Endothelial cell (in vitro differentiated cells): ENCODE measurements at regions not wholly inside any gene's neighbourhood (a gene's known extent, or its start where the extent isn't known, plus 50 kb on each side); places are given as distances from the start of the nearest gene placed in this dataset.

Experiments
- DNase-seq: peaks from one replicate; pipeline ENCODE4 v3.0.0; 2021; ENCODE audit warnings: low spot score
- H3K27ac Mint-ChIP-seq: one replicate; pipeline ENCODE4 v1.8.0; 2021; ENCODE audit warnings: mixed read lengths, inconsistent platforms; ENCODE audit not compliant: unreplicated experiment
- H3K27me3 Mint-ChIP-seq: one replicate; pipeline ENCODE4 v1.8.0; 2021; ENCODE audit warnings: mild to moderate bottlenecking, moderate library complexity, mixed read lengths, inconsistent platforms; ENCODE audit not compliant: unreplicated experiment
- H3K36me3 Mint-ChIP-seq: one replicate; pipeline ENCODE4 v1.8.0; 2021; ENCODE audit warnings: mild to moderate bottlenecking, low read depth, mixed read lengths, inconsistent platforms; ENCODE audit not compliant: unreplicated experiment
- H3K4me1 Mint-ChIP-seq: one replicate; pipeline ENCODE4 v1.8.0; 2021; ENCODE audit warnings: mild to moderate bottlenecking, mixed read lengths, inconsistent platforms; ENCODE audit not compliant: unreplicated experiment
- H3K4me3 Mint-ChIP-seq: one replicate; pipeline ENCODE4 v1.8.0; 2021; ENCODE audit warnings: mild to moderate bottlenecking, mixed read lengths, inconsistent platforms; ENCODE audit not compliant: unreplicated experiment
- H3K9me3 Mint-ChIP-seq: one replicate; pipeline ENCODE4 v1.8.0; 2021; ENCODE audit warnings: mixed read lengths, inconsistent platforms; ENCODE audit not compliant: unreplicated experiment
- TF ChIP-seq, protein P1 (sequence below): fragments of 200-600 bp; sonication (generic); IDR thresholded peaks from one replicate; pipeline ENCODE4 v1.5.0; 2021; ENCODE audit warnings: antibody characterized with exemption; ENCODE audit not compliant: unreplicated experiment

DNA sequence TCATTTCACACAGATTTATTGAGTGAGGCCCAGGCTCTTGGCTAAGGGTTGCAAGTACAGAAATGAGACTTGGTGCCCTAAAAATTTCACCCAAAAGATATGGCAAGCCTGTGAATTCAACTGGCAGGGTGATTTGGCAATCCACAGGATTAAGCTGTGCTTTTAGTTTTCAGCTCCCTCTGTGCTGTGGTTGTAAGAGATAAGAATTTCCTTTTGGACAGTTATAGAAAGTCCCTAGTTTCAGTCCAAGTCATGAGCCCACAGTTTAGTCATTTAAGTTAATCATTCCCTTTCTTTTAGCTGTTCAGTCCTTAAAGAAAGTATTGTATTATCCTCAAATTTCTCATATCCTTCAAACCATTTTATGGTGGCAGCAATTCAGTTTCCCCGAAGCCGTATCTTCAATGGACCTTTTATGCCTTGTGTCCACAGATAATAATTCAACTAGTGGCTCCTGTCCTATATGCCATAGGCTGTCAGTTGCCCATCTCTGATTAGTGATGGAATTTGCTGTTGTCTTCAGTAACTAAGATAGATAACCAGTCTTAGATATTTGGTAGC, 73.4 kb upstream of the NAMPT start:
- H3K4me1 Mint-ChIP-seq = no peaks in the 10 kb centered on the region
- H3K36me3 Mint-ChIP-seq = no peaks in the 10 kb centered on the region
- H3K4me3 Mint-ChIP-seq = no peak overlapping the region
- H3K27me3 Mint-ChIP-seq = no peaks in the 10 kb centered on the region
- no peaks in the 10 kb centered on the region for H3K9me3 Mint-ChIP-seq
- no peak overlapping the region for H3K27ac Mint-ChIP-seq
- DNase-seq = no peak
- TF ChIP-seq, protein P1, sequence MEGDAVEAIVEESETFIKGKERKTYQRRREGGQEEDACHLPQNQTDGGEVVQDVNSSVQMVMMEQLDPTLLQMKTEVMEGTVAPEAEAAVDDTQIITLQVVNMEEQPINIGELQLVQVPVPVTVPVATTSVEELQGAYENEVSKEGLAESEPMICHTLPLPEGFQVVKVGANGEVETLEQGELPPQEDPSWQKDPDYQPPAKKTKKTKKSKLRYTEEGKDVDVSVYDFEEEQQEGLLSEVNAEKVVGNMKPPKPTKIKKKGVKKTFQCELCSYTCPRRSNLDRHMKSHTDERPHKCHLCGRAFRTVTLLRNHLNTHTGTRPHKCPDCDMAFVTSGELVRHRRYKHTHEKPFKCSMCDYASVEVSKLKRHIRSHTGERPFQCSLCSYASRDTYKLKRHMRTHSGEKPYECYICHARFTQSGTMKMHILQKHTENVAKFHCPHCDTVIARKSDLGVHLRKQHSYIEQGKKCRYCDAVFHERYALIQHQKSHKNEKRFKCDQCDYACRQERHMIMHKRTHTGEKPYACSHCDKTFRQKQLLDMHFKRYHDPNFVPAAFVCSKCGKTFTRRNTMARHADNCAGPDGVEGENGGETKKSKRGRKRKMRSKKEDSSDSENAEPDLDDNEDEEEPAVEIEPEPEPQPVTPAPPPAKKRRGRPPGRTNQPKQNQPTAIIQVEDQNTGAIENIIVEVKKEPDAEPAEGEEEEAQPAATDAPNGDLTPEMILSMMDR = no peak

DNA sequence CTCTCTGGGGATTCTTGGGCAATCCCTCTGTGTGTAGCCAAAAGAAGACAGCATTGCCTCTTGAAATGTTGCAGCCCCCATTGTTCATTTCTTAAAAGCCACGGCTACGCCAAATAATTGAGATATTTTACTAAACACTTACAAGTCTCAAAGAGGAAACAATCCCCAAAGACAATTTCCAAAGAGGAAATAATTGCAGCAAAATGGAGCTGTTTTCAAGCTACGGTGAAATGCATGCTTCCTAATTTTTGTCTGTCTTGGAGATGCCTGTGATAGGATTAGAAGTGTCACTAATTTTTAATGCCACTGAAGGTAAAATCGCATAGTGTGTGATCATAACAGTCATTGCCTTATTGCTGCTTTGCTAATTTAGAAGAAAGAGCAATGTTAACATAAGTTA, 72.9 kb upstream of the NAMPT start:
- no peaks in the 10 kb centered on the region for H3K27me3 Mint-ChIP-seq
- H3K4me3 Mint-ChIP-seq = no peak overlapping the region
- H3K4me1 Mint-ChIP-seq = no peaks in the 10 kb centered on the region
- H3K9me3 Mint-ChIP-seq = no peaks in the 10 kb centered on the region
- DNase-seq = no peak
- H3K36me3 Mint-ChIP-seq = no peaks in the 10 kb centered on the region
- TF ChIP-seq, protein P1 = no peak
- H3K27ac Mint-ChIP-seq = no peak overlapping the region

DNA sequence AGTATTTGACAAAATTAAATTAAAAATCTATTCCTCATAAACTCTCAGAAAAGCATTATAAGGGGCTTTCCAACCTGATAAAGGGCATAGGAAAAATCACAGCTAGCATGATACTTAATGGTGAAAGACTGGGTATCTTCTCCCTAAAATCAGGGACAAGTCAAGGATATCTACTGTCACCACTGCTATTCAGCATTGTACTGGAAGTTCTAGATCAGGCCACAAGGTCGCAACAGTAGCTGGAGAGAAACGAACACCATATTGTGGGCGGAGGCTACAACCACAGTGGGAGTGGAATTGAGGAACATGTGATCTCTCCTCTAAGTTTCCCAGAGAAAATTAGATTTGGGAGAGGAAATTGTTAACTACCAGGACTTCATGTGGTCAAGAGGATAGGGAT, 70.0 kb upstream of the NAMPT start:
- Mint-ChIP-seq H3K4me1 (no peaks in the 10 kb centered on the region), H3K9me3 (no peaks in the 10 kb centered on the region), H3K27me3 (no peaks in the 10 kb centered on the region), H3K27ac (no peak overlapping the region), H3K36me3 (no peaks in the 10 kb centered on the region), H3K4me3 (no peak overlapping the region)
- TF ChIP-seq, protein P1 = no peak
- no peak for DNase-seq

DNA sequence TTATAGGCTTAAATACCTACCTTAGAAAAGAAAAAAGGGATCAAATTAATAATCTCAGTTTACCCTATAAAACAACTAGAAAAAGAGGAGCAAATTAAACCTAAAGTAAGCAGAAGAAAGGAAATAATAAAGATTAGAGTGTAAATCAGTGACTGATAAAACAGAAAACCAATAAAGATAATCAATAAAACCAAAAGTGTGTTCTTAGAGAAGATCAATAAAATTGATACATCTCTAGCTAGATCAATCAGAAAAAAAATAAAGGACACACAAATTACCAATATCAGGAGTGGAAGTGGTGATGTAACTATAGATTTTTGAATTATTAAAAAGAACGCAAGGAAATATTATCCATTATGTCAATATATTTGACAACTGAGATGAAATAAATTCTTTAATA, 69.2 kb upstream of the NAMPT start:
- no peaks in the 10 kb centered on the region for H3K4me1 Mint-ChIP-seq
- TF ChIP-seq, protein P1 = no peak
- no peaks in the 10 kb centered on the region for H3K9me3 Mint-ChIP-seq
- H3K4me3 Mint-ChIP-seq = no peak overlapping the region
- no peak overlapping the region for H3K27ac Mint-ChIP-seq
- no peak for DNase-seq
- no peaks in the 10 kb centered on the region for H3K36me3 Mint-ChIP-seq
- H3K27me3 Mint-ChIP-seq = no peaks in the 10 kb centered on the region

DNA sequence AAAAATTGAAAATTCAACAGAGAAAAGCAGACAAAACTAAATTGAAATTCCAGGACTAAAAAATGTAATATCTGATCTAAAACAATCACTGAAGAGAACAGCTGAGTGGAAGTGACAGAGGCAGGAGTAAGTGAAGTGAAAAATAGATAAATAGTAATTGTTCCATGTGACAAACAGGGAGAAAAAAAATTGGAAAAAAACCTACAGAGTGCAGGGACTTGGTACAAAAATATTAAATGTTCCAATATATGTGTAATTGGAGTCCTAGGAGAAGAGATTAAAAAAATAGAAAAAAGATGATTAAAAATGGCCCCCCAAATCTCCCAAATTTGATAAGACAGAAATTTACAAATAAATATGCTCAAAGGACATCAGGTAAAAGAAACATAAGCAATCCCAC, 63.4 kb upstream of the NAMPT start:
- Mint-ChIP-seq H3K4me1 (no peaks in the 10 kb centered on the region), H3K9me3 (no peaks in the 10 kb centered on the region), H3K36me3 (peaks cover 5% of the 10 kb centered on the region), H3K27me3 (no peaks in the 10 kb centered on the region), H3K27ac (no peak overlapping the region), H3K4me3 (no peak overlapping the region)
- no peak for DNase-seq
- TF ChIP-seq, protein P1 = no peak
